ENCODE measurements at regions not wholly inside any gene's neighbourhood (a gene's known extent, or its start where the extent isn't known, plus 50 kb on each side); places are given as distances from the start of the nearest gene placed in this dataset.
"Not testable (repeated sequence)": the region's sequence is repeated elsewhere in the genome, so short reads cannot be mapped to it uniquely, and the experiment has no call there.

DNA sequence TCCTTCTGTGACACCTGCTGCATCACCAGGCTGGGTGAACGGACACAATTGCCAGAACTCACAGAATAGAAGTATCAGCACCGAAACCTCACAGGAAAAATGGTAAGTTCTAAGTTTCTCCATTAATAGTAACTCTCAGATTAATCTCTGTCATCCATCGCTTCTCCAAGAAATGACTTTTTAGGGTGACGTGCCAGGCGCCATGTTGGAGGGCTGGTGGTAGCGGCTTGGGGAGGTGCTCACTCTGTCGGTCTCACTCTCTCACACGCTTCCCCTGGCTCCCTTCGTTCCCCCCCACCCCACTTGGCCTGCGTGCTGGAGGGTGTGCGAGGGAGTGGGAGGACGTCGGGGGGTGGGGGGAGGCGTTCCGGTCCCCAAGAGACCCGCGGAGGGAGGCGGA lies 85.6 kb downstream of the TFRC start:
- TF ChIP-seq, protein P1, sequence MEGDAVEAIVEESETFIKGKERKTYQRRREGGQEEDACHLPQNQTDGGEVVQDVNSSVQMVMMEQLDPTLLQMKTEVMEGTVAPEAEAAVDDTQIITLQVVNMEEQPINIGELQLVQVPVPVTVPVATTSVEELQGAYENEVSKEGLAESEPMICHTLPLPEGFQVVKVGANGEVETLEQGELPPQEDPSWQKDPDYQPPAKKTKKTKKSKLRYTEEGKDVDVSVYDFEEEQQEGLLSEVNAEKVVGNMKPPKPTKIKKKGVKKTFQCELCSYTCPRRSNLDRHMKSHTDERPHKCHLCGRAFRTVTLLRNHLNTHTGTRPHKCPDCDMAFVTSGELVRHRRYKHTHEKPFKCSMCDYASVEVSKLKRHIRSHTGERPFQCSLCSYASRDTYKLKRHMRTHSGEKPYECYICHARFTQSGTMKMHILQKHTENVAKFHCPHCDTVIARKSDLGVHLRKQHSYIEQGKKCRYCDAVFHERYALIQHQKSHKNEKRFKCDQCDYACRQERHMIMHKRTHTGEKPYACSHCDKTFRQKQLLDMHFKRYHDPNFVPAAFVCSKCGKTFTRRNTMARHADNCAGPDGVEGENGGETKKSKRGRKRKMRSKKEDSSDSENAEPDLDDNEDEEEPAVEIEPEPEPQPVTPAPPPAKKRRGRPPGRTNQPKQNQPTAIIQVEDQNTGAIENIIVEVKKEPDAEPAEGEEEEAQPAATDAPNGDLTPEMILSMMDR (conservative IDR thresholded peaks at IDR 0.05) = not testable (repeated sequence)
- TF ChIP-seq ZFX (IDR thresholded peaks at IDR 0.05) = not testable (repeated sequence)
